Fibroblast of the conjunctiva (primary cell): ENCODE measurements at regions not wholly inside any gene's neighbourhood (a gene's known extent, or its start where the extent isn't known, plus 50 kb on each side); places are given as distances from the start of the nearest gene placed in this dataset.
A peak's percentile ranks its signal among the peaks of the same experiment; 100 is the strongest.

Source experiments
- DNase-seq: peaks from one replicate; pipeline ENCODE4 v3.0.0-alpha.2; 2010; ENCODE audit warnings: low read depth

- no peak for DNase-seq
These were observed 50.0 kb downstream of the NCOR2 start for GRCh38 chr12:124517260-124518050.

- no peak for DNase-seq
These were observed 50.6 kb downstream of the NCOR2 start for GRCh38 chr12:124516850-124517249.

- no peak for DNase-seq
These were observed 51.4 kb downstream of the NCOR2 start for GRCh38 chr12:124515981-124516380.

GRCh38 chr12:124514996-124515932 is 52.1 kb downstream of the NCOR2 start:
- no peak for DNase-seq

GRCh38 chr12:124514145-124514995 is 53.0 kb downstream of the NCOR2 start:
- DNase-seq = no peak

GRCh38 chr12:124513297-124513867 is 54.0 kb downstream of the NCOR2 start:
- DNase-seq = no peak

- peak; percentile 90 for DNase-seq
These were observed 54.6 kb downstream of the NCOR2 start for GRCh38 chr12:124512667-124513296.

GRCh38 chr12:124511259-124511985 is 56.0 kb downstream of the NCOR2 start:
- DNase-seq = no peak

GRCh38 chr12:124510301-124510970 is 57.0 kb downstream of the NCOR2 start:
- no peak for DNase-seq

GRCh38 chr12:124509676-124510300 is 57.6 kb downstream of the NCOR2 start:
- DNase-seq = peak; percentile 18

GRCh38 chr12:124509300-124509675 is 58.1 kb downstream of the NCOR2 start:
- no peak for DNase-seq

GRCh38 chr12:124508381-124509079 is 58.9 kb downstream of the NCOR2 start:
- DNase-seq = no peak

- peak; percentile 23 for DNase-seq
These were observed 60.0 kb downstream of the NCOR2 start for GRCh38 chr12:124507188-124508109.

GRCh38 chr12:124506832-124507153 is 60.6 kb downstream of the NCOR2 start:
- DNase-seq = no peak

- DNase-seq = peak; percentile 24
These were observed 61.1 kb downstream of the NCOR2 start for GRCh38 chr12:124506145-124506831.

GRCh38 chr12:124505001-124505818 is 62.2 kb downstream of the NCOR2 start:
- DNase-seq = no peak
